Suprapubic skin (tissue), 4 donors: ENCODE measurements at regions not wholly inside any gene's neighbourhood (a gene's known extent, or its start where the extent isn't known, plus 50 kb on each side); places are given as distances from the start of the nearest gene placed in this dataset.

Source experiments
- DNase-seq, 2 donors: peaks; one replicate each; pipeline ENCODE4 v3.0.0-alpha.2; 2019; ENCODE audit warnings: low spot score in 2 of 2
- H3K27ac ChIP-seq: fragments of 200-600 bp; sonication (generic); one replicate; pipeline ENCODE4 v1.5.1; 2019
- H3K27me3 ChIP-seq: fragments of 200-600 bp; sonication (generic); one replicate; pipeline ENCODE4 v1.5.1; 2019
- H3K36me3 ChIP-seq: fragments of 200-600 bp; sonication (generic); one replicate; pipeline ENCODE4 v1.5.1; 2019
- H3K4me1 ChIP-seq: fragments of 200-600 bp; sonication (generic); one replicate; pipeline ENCODE4 v1.5.1; 2019
- H3K4me3 ChIP-seq: fragments of 200-600 bp; sonication (generic); one replicate; pipeline ENCODE4 v1.5.1; 2019; ENCODE audit warnings: mild to moderate bottlenecking
- H3K9me3 ChIP-seq: fragments of 200-600 bp; sonication (generic); one replicate; pipeline ENCODE4 v1.5.1; 2019
- EP300 ChIP-seq: sonication (generic); formaldehyde crosslinking; IDR thresholded peaks from one replicate; pipeline ENCODE4 v1.6.1; 2017; ENCODE audit warnings: antibody characterized with exemption
- POLR2A ChIP-seq, 2 donors: fragments of 450-650 bp; IDR thresholded peaks; one replicate each; pipeline ENCODE4 v1.6.1; 2017; ENCODE audit warnings: antibody characterized with exemption in 2 of 2, mild to moderate bottlenecking in 2 of 2, moderate library complexity in 2 of 2
- POLR2AphosphoS5 ChIP-seq, 3 donors: sonication (generic); formaldehyde crosslinking; IDR thresholded peaks; one replicate each; pipeline ENCODE4 v1.6.1; 2017; ENCODE audit warnings: antibody characterized with exemption in 3 of 3
- WGBS: methylation state at CpG from one replicate; pipeline ENCODE4 v1.1.5; 2018; 5-methylcytosine and 5-hydroxymethylcytosine counted together
- TF ChIP-seq, protein P1 (sequence below), 2 donors: fragments of 200-600 bp in 1 of 2; fragments of 450-650 bp in 1 of 2; sonication (generic) in 1 of 2; IDR thresholded peaks; one replicate each; pipeline ENCODE4 v1.5.1; 2016 to 2019; ENCODE audit warnings: antibody characterized with exemption in 2 of 2, mild to moderate bottlenecking in 1 of 2, moderate library complexity in 1 of 2

DNA sequence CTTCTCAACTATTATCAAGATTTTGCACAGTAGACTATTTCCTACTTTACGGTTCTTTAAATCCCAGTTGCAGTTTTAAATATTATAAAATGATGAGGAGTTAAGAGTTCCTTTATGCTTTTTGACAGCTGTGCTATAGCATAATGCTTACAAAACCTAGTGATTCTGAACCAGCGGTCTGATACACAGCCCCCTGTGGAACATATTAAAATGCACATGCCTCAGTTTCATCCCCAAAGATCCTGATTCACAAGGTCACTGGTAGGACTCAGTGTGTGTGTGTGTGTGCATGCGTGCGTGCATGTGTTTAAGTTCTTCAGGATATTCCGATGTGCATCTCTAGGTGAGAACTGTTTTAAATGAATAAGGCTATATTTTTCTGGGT, 330.1 kb upstream of the TPM1 start:
- DNase-seq: no peak
- 76% methylated on average over 5 of the region's 5 CpGs for WGBS
- TF ChIP-seq EP300 (no peak), POLR2AphosphoS5 (IDR thresholded peaks at IDR 0.05) (no peak), POLR2A (IDR thresholded peaks at IDR 0.05) (no peak)
- TF ChIP-seq, protein P1, sequence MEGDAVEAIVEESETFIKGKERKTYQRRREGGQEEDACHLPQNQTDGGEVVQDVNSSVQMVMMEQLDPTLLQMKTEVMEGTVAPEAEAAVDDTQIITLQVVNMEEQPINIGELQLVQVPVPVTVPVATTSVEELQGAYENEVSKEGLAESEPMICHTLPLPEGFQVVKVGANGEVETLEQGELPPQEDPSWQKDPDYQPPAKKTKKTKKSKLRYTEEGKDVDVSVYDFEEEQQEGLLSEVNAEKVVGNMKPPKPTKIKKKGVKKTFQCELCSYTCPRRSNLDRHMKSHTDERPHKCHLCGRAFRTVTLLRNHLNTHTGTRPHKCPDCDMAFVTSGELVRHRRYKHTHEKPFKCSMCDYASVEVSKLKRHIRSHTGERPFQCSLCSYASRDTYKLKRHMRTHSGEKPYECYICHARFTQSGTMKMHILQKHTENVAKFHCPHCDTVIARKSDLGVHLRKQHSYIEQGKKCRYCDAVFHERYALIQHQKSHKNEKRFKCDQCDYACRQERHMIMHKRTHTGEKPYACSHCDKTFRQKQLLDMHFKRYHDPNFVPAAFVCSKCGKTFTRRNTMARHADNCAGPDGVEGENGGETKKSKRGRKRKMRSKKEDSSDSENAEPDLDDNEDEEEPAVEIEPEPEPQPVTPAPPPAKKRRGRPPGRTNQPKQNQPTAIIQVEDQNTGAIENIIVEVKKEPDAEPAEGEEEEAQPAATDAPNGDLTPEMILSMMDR (IDR thresholded peaks at IDR 0.05): no peak
- no peaks in the 10 kb centered on the region for H3K4me1 ChIP-seq
- no peak overlapping the region for H3K27ac ChIP-seq
- peaks cover 40% of the 10 kb centered on the region for H3K36me3 ChIP-seq
- H3K9me3 ChIP-seq: no peaks in the 10 kb centered on the region
- no peak overlapping the region for H3K4me3 ChIP-seq
- no peaks in the 10 kb centered on the region for H3K27me3 ChIP-seq

DNA sequence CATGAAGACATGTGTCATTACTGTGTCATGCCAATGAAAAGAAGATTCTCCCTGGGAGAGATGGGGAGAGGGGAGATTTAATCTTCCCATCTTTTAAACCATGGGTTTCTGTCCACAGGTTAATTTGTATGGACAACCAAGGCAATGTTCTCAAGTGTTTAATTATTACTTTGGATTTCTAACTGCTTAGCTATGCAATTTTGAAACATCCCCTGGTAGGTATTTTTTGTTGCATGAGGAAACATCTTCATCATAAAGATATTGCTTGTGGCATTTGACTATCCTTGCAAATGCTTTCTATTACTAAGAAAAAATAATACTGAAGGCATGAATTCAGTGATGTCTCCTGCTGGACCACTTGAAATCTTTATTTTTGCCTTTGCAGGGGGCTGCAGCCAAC, 326.6 kb upstream of the TPM1 start:
- Histone ChIP-seq H3K36me3 (peaks cover 63% of the 10 kb centered on the region), H3K27me3 (no peaks in the 10 kb centered on the region), H3K4me3 (no peak overlapping the region), H3K27ac (no peak overlapping the region), H3K9me3 (no peaks in the 10 kb centered on the region), H3K4me1 (no peaks in the 10 kb centered on the region)
- TF ChIP-seq POLR2AphosphoS5 (IDR thresholded peaks at IDR 0.05): no peak
- TF ChIP-seq, protein P1 (IDR thresholded peaks at IDR 0.05): no peak
- TF ChIP-seq EP300: no peak
- no peak for TF ChIP-seq POLR2A (IDR thresholded peaks at IDR 0.05)
- no peak for DNase-seq

- WGBS: 98% methylated on average over 5 of the region's 6 CpGs
- no peak for TF ChIP-seq POLR2A (IDR thresholded peaks at IDR 0.05)
- TF ChIP-seq, protein P1 (IDR thresholded peaks at IDR 0.05): no peak
- TF ChIP-seq POLR2AphosphoS5 (IDR thresholded peaks at IDR 0.05): no peak
- TF ChIP-seq EP300: no peak
Measured at GRCh38 chr15:62717496-62717895, 325.1 kb upstream of the TPM1 start.

GRCh38 chr15:62719316-62719715, 323.2 kb upstream of the TPM1 start:
- DNase-seq: no peak
- H3K27ac ChIP-seq: no peak overlapping the region
- 94% methylated on average over 5 of the region's 5 CpGs for WGBS
- H3K4me1 ChIP-seq: no peaks in the 10 kb centered on the region
- no peaks in the 10 kb centered on the region for H3K27me3 ChIP-seq
- peaks cover 50% of the 10 kb centered on the region for H3K36me3 ChIP-seq
- H3K9me3 ChIP-seq: no peaks in the 10 kb centered on the region
- TF ChIP-seq EP300 (no peak), POLR2AphosphoS5 (IDR thresholded peaks at IDR 0.05) (no peak), POLR2A (IDR thresholded peaks at IDR 0.05) (no peak)
- TF ChIP-seq, protein P1 (IDR thresholded peaks at IDR 0.05): no peak
- no peak overlapping the region for H3K4me3 ChIP-seq

More at GRCh38 chr15:62717496-62717895, 325.1 kb upstream of the TPM1 start:
- H3K4me3 ChIP-seq: no peak overlapping the region
- DNase-seq: no peak
- no peaks in the 10 kb centered on the region for H3K9me3 ChIP-seq
- H3K27ac ChIP-seq: no peak overlapping the region
- peaks cover 57% of the 10 kb centered on the region for H3K36me3 ChIP-seq
- no peaks in the 10 kb centered on the region for H3K4me1 ChIP-seq
- H3K27me3 ChIP-seq: no peaks in the 10 kb centered on the region

DNA sequence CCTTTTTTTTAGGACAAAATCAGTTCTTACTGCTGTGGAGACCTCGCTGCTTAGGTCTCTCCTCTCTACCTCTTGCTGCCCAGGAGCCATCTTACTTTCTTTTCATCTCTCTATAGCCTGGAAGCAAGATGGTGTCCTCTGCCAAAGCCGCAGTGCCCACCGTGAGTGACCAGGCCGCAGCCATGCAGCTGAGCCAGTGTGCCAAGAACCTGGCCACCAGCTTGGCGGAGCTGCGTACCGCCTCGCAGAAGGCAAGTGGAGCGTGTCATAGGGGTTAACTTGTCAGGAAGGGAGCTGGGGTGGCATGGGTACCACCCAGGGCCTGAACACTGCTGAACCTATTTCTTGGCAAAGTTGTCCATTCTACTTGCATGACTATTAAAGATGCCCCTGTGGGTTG, 320.3 kb upstream of the TPM1 start:
- no peak for DNase-seq

More for the DNA sequence above, 320.3 kb upstream of the TPM1 start:
- WGBS: 100% methylated on average over 4 of the region's 9 CpGs
- Histone ChIP-seq H3K36me3 (peaks cover 52% of the 10 kb centered on the region), H3K9me3 (no peaks in the 10 kb centered on the region), H3K4me1 (no peaks in the 10 kb centered on the region), H3K27me3 (no peaks in the 10 kb centered on the region), H3K4me3 (no peak overlapping the region), H3K27ac (no peak overlapping the region)
- TF ChIP-seq POLR2A (IDR thresholded peaks at IDR 0.05) (no peak), POLR2AphosphoS5 (IDR thresholded peaks at IDR 0.05) (no peak), EP300 (no peak)
- TF ChIP-seq, protein P1 (IDR thresholded peaks at IDR 0.05): no peak
